ENCODE measurements at regions not wholly inside any gene's neighbourhood (a gene's known extent, or its start where the extent isn't known, plus 50 kb on each side); places are given as distances from the start of the nearest gene placed in this dataset.

- TF ChIP-seq CTCF (IDR thresholded peaks at IDR 0.05; ENCODE audit: control extremely low read depth in 1 of 3, insufficient read depth in 1 of 3, low read depth in 1 of 3, low read length in 3 of 3) (no peak), RBBP5 (IDR thresholded peaks at IDR 0.05; ENCODE audit: borderline replicate concordance, low read depth, low read length) (no peak), HDAC2 (IDR thresholded peaks at IDR 0.05; ENCODE audit: borderline replicate concordance in 1 of 2, low read depth in 2 of 2, low read length in 2 of 2) (no peak), EP300 (IDR thresholded peaks at IDR 0.05; ENCODE audit: borderline replicate concordance in 1 of 2, low read depth in 2 of 2, low read length in 2 of 2) (no peak), YY1 (IDR thresholded peaks at IDR 0.05; ENCODE audit: low read depth, low read length) (no peak), JUND (IDR thresholded peaks at IDR 0.05; ENCODE audit: low read length) (no peak), BCL11A (IDR thresholded peaks at IDR 0.05; ENCODE audit: low read depth in 2 of 2, low read length in 2 of 2) (no peak), NRF1 (IDR thresholded peaks at IDR 0.05; ENCODE audit: low read depth, low read length) (no peak), POLR2AphosphoS5 (IDR thresholded peaks at IDR 0.05; ENCODE audit: low read depth, low read length) (no peak), HDAC6 (IDR thresholded peaks at IDR 0.05; ENCODE audit: low read depth, low read length) (no peak), EZH2 (IDR thresholded peaks at IDR 0.05; ENCODE audit: low read depth, low read length, severe bottlenecking) (no peak), CREB1 (IDR thresholded peaks at IDR 0.05) (no peak)
Measured at GRCh38 chr2:13006426-13006825, 289.7 kb downstream of the TRIB2 start.

All from H1 (cell line).